Naive thymus-derived CD4-positive, alpha-beta T cell (primary cell): ENCODE measurements at regions not wholly inside any gene's neighbourhood (a gene's known extent, or its start where the extent isn't known, plus 50 kb on each side); places are given as distances from the start of the nearest gene placed in this dataset.

ENCODE experiments used
- ATAC-seq: fragments of 150-1000 bp; cut with Tn5 transposase; 2 replicates; pipeline ENCODE4 v1.10.0; 2021; ENCODE audit warnings: mild to moderate bottlenecking, moderate library complexity
- CTCF ChIA-PET: fragments of 350-600 bp; sonication (Branson Sonifier 250); formaldehyde crosslinking; loops from one replicate; lab custom pipeline; 2021; ENCODE audit warnings: antibody characterized with exemption; lab: Charles Lee
- POLR2A ChIA-PET: fragments of 350-600 bp; sonication (Branson Sonifier 250); formaldehyde crosslinking; loops from one replicate; lab custom pipeline; 2021; ENCODE audit warnings: antibody characterized with exemption, inconsistent platforms; lab: Charles Lee
- DNase-seq, 9 donors: peaks; one replicate each; pipeline versions ENCODE4 v3.0.0 to v3.0.0-alpha.2; 2020 to 2022; ENCODE audit warnings: mixed read lengths in 1 of 9
- H3K27ac ChIP-seq: one replicate; pipeline ENCODE4 v1.7.0; 2013; ENCODE audit warnings: mild to moderate bottlenecking, low read depth, low read length, moderate library complexity
- H3K27me3 ChIP-seq, 2 donors: one replicate each; pipeline ENCODE4 v1.7.0; 2013; ENCODE audit warnings: low read length in 2 of 2, mild to moderate bottlenecking in 2 of 2, moderate library complexity in 2 of 2; ENCODE audit not compliant: control insufficient read depth in 2 of 2, insufficient read depth in 2 of 2
- H3K36me3 ChIP-seq, 3 experiments: 1 replicate in 2 of 3; 2 replicates in 1 of 3; pipeline ENCODE4 v1.7.0; 2013; ENCODE audit warnings: low read length in 3 of 3, mild to moderate bottlenecking in 3 of 3, moderate library complexity in 1 of 3; ENCODE audit not compliant: insufficient read depth in 3 of 3, control insufficient read depth in 2 of 3
- H3K4me1 ChIP-seq, 2 donors: one replicate each; pipeline ENCODE4 v1.7.0; 2013; ENCODE audit warnings: low read length in 2 of 2, mild to moderate bottlenecking in 2 of 2, moderate library complexity in 1 of 2; ENCODE audit not compliant: control insufficient read depth in 2 of 2, insufficient read depth in 2 of 2
- H3K4me3 ChIP-seq: 2 replicates; pipeline ENCODE4 v1.7.0; 2013; ENCODE audit warnings: mild to moderate bottlenecking, low read length
- H3K9me3 ChIP-seq, 3 experiments: 1 replicate in 2 of 3; 2 replicates in 1 of 3; pipeline ENCODE4 v1.7.0; 2013; ENCODE audit warnings: low read length in 3 of 3; ENCODE audit not compliant: control insufficient read depth in 2 of 3
- H3K27ac Mint-ChIP-seq, 9 donors: one replicate each; pipeline ENCODE4 v1.8.0; 2020 to 2022; ENCODE audit warnings: mixed read lengths in 9 of 9, mild to moderate bottlenecking in 8 of 9, moderate library complexity in 5 of 9, inconsistent platforms in 2 of 9
- H3K27me3 Mint-ChIP-seq, 5 donors: one replicate each; pipeline ENCODE4 v1.8.0; 2021 to 2022; ENCODE audit warnings: mixed read lengths in 5 of 5, mild to moderate bottlenecking in 1 of 5
- H3K36me3 Mint-ChIP-seq, 5 donors: one replicate each; pipeline ENCODE4 v1.8.0; 2020 to 2022; ENCODE audit warnings: mixed read lengths in 5 of 5, mild to moderate bottlenecking in 3 of 5, inconsistent platforms in 1 of 5
- H3K4me1 Mint-ChIP-seq, 7 donors: one replicate each; pipeline ENCODE4 v1.8.0; 2020 to 2022; ENCODE audit warnings: mixed read lengths in 7 of 7, mild to moderate bottlenecking in 3 of 7, inconsistent platforms in 1 of 7
- H3K4me3 Mint-ChIP-seq, 10 donors: one replicate each; pipeline ENCODE4 v1.8.0; 2020 to 2022; ENCODE audit warnings: mild to moderate bottlenecking in 10 of 10, mixed read lengths in 10 of 10, moderate library complexity in 6 of 10, inconsistent platforms in 2 of 10
- H3K9me3 Mint-ChIP-seq, 11 donors: one replicate each; pipeline ENCODE4 v1.8.0; 2020 to 2022; ENCODE audit warnings: mixed read lengths in 11 of 11, mild to moderate bottlenecking in 4 of 11, inconsistent platforms in 1 of 11, moderate library complexity in 1 of 11
- intact Hi-C, 2 donors: fragments of 100-400 bp; cut with micrococcal nuclease; formaldehyde crosslinking; loops; one replicate each; pipeline ENCODE4 v1.15.1; 2023

GRCh38 chr5:158273035-158273434 is 414.1 kb upstream of the CLINT1 start:
- no peak overlapping the region for H3K4me3 ChIP-seq
- H3K27me3 Mint-ChIP-seq, result peaks cover 0 to 7% (median 0%) of the 10 kb centered on the region in 5 donors
- H3K36me3 ChIP-seq, result no peaks in the 10 kb centered on the region
- H3K27ac ChIP-seq, result no peak overlapping the region
- H3K27me3 ChIP-seq, result no peaks in the 10 kb centered on the region
- no peaks in the 10 kb centered on the region for H3K4me1 Mint-ChIP-seq
- H3K4me3 Mint-ChIP-seq, result no peak overlapping the region
- ChIA-PET CTCF (no interaction called here), POLR2A (no interaction called here)
- no peaks in the 10 kb centered on the region for H3K9me3 ChIP-seq
- ATAC-seq (no peak), DNase-seq (no peak)
- no peaks in the 10 kb centered on the region for H3K4me1 ChIP-seq
- H3K36me3 Mint-ChIP-seq, result no peaks in the 10 kb centered on the region
- no peak overlapping the region for H3K27ac Mint-ChIP-seq
- H3K9me3 Mint-ChIP-seq, result peaks cover 0 to 10% (median 3%) of the 10 kb centered on the region in 11 donors
- intact Hi-C loops, result no loop called here

GRCh38 chr5:158272409-158272808 is 413.5 kb upstream of the CLINT1 start:
- peaks cover 0 to 16% (median 3%) of the 10 kb centered on the region in 11 donors for H3K9me3 Mint-ChIP-seq
- no peaks in the 10 kb centered on the region for H3K4me1 Mint-ChIP-seq
- no peak overlapping the region for H3K4me3 ChIP-seq
- no peak overlapping the region for H3K27ac ChIP-seq
- H3K27ac Mint-ChIP-seq, result no peak overlapping the region
- no peak for ATAC-seq
- H3K4me3 Mint-ChIP-seq, result no peak overlapping the region
- no peaks in the 10 kb centered on the region for H3K27me3 ChIP-seq
- ChIA-PET CTCF (no interaction called here), POLR2A (no interaction called here)
- DNase-seq, result no peak
- H3K9me3 ChIP-seq, result peaks cover 0 to 5% (median 0%) of the 10 kb centered on the region in 3 experiments
- peaks cover 0 to 7% (median 0%) of the 10 kb centered on the region in 5 donors for H3K27me3 Mint-ChIP-seq
- H3K36me3 Mint-ChIP-seq, result no peaks in the 10 kb centered on the region
- no peaks in the 10 kb centered on the region for H3K36me3 ChIP-seq
- intact Hi-C loops, result no loop called here
- no peaks in the 10 kb centered on the region for H3K4me1 ChIP-seq

GRCh38 chr5:158270996-158271554 is 412.1 kb upstream of the CLINT1 start:
- H3K36me3 ChIP-seq, result no peaks in the 10 kb centered on the region
- ATAC-seq (no peak), DNase-seq (no peak)
- no peak overlapping the region for H3K4me3 ChIP-seq
- no peaks in the 10 kb centered on the region for H3K36me3 Mint-ChIP-seq
- intact Hi-C loops, result no loop called here
- no peak overlapping the region for H3K27ac Mint-ChIP-seq
- H3K27ac ChIP-seq, result no peak overlapping the region
- no peaks in the 10 kb centered on the region for H3K4me1 ChIP-seq
- H3K4me3 Mint-ChIP-seq, result no peak overlapping the region
- H3K27me3 ChIP-seq, result no peaks in the 10 kb centered on the region
- ChIA-PET CTCF (no interaction called here), POLR2A (no interaction called here)
- peaks cover 0 to 7% (median 0%) of the 10 kb centered on the region in 5 donors for H3K27me3 Mint-ChIP-seq
- H3K4me1 Mint-ChIP-seq, result no peaks in the 10 kb centered on the region
- H3K9me3 Mint-ChIP-seq, result peaks cover 0 to 25% (median 3%) of the 10 kb centered on the region in 11 donors
- peaks cover 0 to 7% (median 0%) of the 10 kb centered on the region in 3 experiments for H3K9me3 ChIP-seq

- intact Hi-C loops, result no loop called here
- Histone ChIP-seq H3K4me3 (no peak overlapping the region), H3K27ac (no peak overlapping the region), H3K9me3 (peaks cover 0 to 7% (median 0%) of the 10 kb centered on the region in 3 experiments), H3K27me3 (no peaks in the 10 kb centered on the region), H3K36me3 (no peaks in the 10 kb centered on the region), H3K4me1 (no peaks in the 10 kb centered on the region)
- H3K36me3 Mint-ChIP-seq, result no peaks in the 10 kb centered on the region
- no peaks in the 10 kb centered on the region for H3K4me1 Mint-ChIP-seq
- peaks cover 0 to 31% (median 5%) of the 10 kb centered on the region in 11 donors for H3K9me3 Mint-ChIP-seq
- no peaks in the 10 kb centered on the region for H3K27me3 Mint-ChIP-seq
- H3K4me3 Mint-ChIP-seq, result no peak overlapping the region
- DNase-seq, result no peak
- ChIA-PET POLR2A (no interaction called here), CTCF (no interaction called here)
- H3K27ac Mint-ChIP-seq, result no peak overlapping the region
- ATAC-seq, result no peak
Measured at GRCh38 chr5:158268286-158268685, 409.3 kb upstream of the CLINT1 start.

GRCh38 chr5:158267228-158267627 is 408.3 kb upstream of the CLINT1 start:
- no peaks in the 10 kb centered on the region for H3K4me1 Mint-ChIP-seq
- H3K9me3 Mint-ChIP-seq, result peaks cover 0 to 31% (median 5%) of the 10 kb centered on the region in 11 donors
- H3K36me3 Mint-ChIP-seq, result no peaks in the 10 kb centered on the region
- H3K4me1 ChIP-seq, result no peaks in the 10 kb centered on the region
- H3K4me3 Mint-ChIP-seq, result no peak overlapping the region
- intact Hi-C loops, result no loop called here
- H3K27ac Mint-ChIP-seq, result no peak overlapping the region
- H3K27me3 Mint-ChIP-seq, result no peaks in the 10 kb centered on the region
- no peaks in the 10 kb centered on the region for H3K36me3 ChIP-seq
- peaks cover 0 to 7% (median 0%) of the 10 kb centered on the region in 3 experiments for H3K9me3 ChIP-seq
- DNase-seq (no peak), ATAC-seq (no peak)
- POLR2A ChIA-PET, result no interaction called here
- H3K27ac ChIP-seq, result no peak overlapping the region
- no peak overlapping the region for H3K4me3 ChIP-seq
- H3K27me3 ChIP-seq, result no peaks in the 10 kb centered on the region
- CTCF ChIA-PET, result no interaction called here

- H3K4me3 Mint-ChIP-seq, result no peak overlapping the region
- no peaks in the 10 kb centered on the region for H3K4me1 Mint-ChIP-seq
- DNase-seq, result no peak
- H3K36me3 ChIP-seq, result no peaks in the 10 kb centered on the region
- H3K27me3 ChIP-seq, result no peaks in the 10 kb centered on the region
- peaks cover 0 to 31% (median 5%) of the 10 kb centered on the region in 11 donors for H3K9me3 Mint-ChIP-seq
- no peaks in the 10 kb centered on the region for H3K36me3 Mint-ChIP-seq
- no peak overlapping the region for H3K27ac Mint-ChIP-seq
- ChIA-PET POLR2A (no interaction called here), CTCF (no interaction called here)
- no peaks in the 10 kb centered on the region for H3K27me3 Mint-ChIP-seq
- H3K4me1 ChIP-seq, result no peaks in the 10 kb centered on the region
- peaks cover 0 to 7% (median 0%) of the 10 kb centered on the region in 3 experiments for H3K9me3 ChIP-seq
- H3K4me3 ChIP-seq, result no peak overlapping the region
- H3K27ac ChIP-seq, result no peak overlapping the region
- ATAC-seq, result no peak
- intact Hi-C loops, result no loop called here
Measured at GRCh38 chr5:158265931-158266700, 407.2 kb upstream of the CLINT1 start.
